Fibroblast of skin of right quadriceps (primary cell): ENCODE measurements at regions not wholly inside any gene's neighbourhood (a gene's known extent, or its start where the extent isn't known, plus 50 kb on each side); places are given as distances from the start of the nearest gene placed in this dataset.
"Not testable (repeated sequence)": the region's sequence is repeated elsewhere in the genome, so short reads cannot be mapped to it uniquely, and the experiment has no call there.

ENCODE experiments used
- DNase-seq: peaks from one replicate; pipeline ENCODE4 v3.0.0-alpha.2; 2013

GRCh38 chr9:31334837-31335528, 1049.5 kb upstream of the ACO1 start:
- DNase-seq, result no peak

GRCh38 chr9:31335529-31336234, 1048.8 kb upstream of the ACO1 start:
- no peak for DNase-seq

GRCh38 chr9:31336386-31336785, 1048.1 kb upstream of the ACO1 start:
- no peak for DNase-seq

GRCh38 chr9:31336841-31337240, 1047.6 kb upstream of the ACO1 start:
- DNase-seq, result no peak

GRCh38 chr9:31347082-31347617, 1037.3 kb upstream of the ACO1 start:
- DNase-seq, result peak; percentile 15

- no peak for DNase-seq
Measured at GRCh38 chr9:31355159-31355882, 1029.1 kb upstream of the ACO1 start.

GRCh38 chr9:31355965-31356364, 1028.5 kb upstream of the ACO1 start:
- DNase-seq, result no peak

- no peak for DNase-seq
Measured at GRCh38 chr9:31359071-31359470, 1025.4 kb upstream of the ACO1 start.

GRCh38 chr9:31364171-31364570, 1020.3 kb upstream of the ACO1 start:
- DNase-seq, result no peak

- DNase-seq, result no peak
Measured at GRCh38 chr9:31372799-31373587, 1011.5 kb upstream of the ACO1 start.

GRCh38 chr9:31377358-31377757, 1007.1 kb upstream of the ACO1 start:
- DNase-seq, result no peak

GRCh38 chr9:31388660-31389059, 995.8 kb upstream of the ACO1 start:
- DNase-seq, result no peak

- no peak for DNase-seq
Measured at GRCh38 chr9:31389075-31389474, 995.4 kb upstream of the ACO1 start.

- no peak for DNase-seq
Measured at GRCh38 chr9:31390403-31391025, 993.9 kb upstream of the ACO1 start.

GRCh38 chr9:31393240-31393639, 991.2 kb upstream of the ACO1 start:
- no peak for DNase-seq

GRCh38 chr9:31394015-31394473, 990.4 kb upstream of the ACO1 start:
- DNase-seq, result peak; percentile 0

- no peak for DNase-seq
Measured at GRCh38 chr9:31412081-31412480, 972.4 kb upstream of the ACO1 start.

GRCh38 chr9:31415164-31415563, 969.3 kb upstream of the ACO1 start:
- DNase-seq, result no peak

- no peak for DNase-seq
Measured at GRCh38 chr9:31418419-31418818, 966.0 kb upstream of the ACO1 start.

GRCh38 chr9:31443630-31444457, 940.6 kb upstream of the ACO1 start:
- DNase-seq, result not testable (repeated sequence)

GRCh38 chr9:31445357-31445756, 939.1 kb upstream of the ACO1 start:
- DNase-seq, result no peak
